B cell (primary cell): ENCODE measurements at regions not wholly inside any gene's neighbourhood (a gene's known extent, or its start where the extent isn't known, plus 50 kb on each side); places are given as distances from the start of the nearest gene placed in this dataset.

Source experiments
- ATAC-seq: fragments of 200-7000 bp; cut with Tn5 transposase; one replicate; pipeline ENCODE4 v1.10.0; 2021; ENCODE audit warnings: low read depth, mild to moderate bottlenecking, moderate number of reproducible peaks, moderate library complexity
- CTCF ChIA-PET: fragments of 350-600 bp; sonication (Branson Sonifier 250); formaldehyde crosslinking; loops from one replicate; lab custom pipeline; 2021; ENCODE audit warnings: antibody characterized with exemption, inconsistent platforms; lab: Charles Lee
- POLR2A ChIA-PET: fragments of 350-600 bp; sonication (Branson Sonifier 250); formaldehyde crosslinking; loops from one replicate; lab custom pipeline; 2021; ENCODE audit warnings: antibody characterized with exemption; lab: Charles Lee
- DNase-seq: peaks from one replicate; pipeline ENCODE4 v3.0.0; 2013
- H2AFZ ChIP-seq: 2 replicates; pipeline ENCODE4 v1.6.1; 2012; ENCODE audit warnings: mild to moderate bottlenecking, low read depth, low read length; ENCODE audit not compliant: insufficient read depth, poor library complexity, severe bottlenecking
- H3K27ac ChIP-seq, 2 donors: 1 replicate in 1 of 2; 2 replicates in 1 of 2; pipeline ENCODE4 v1.5.1; 2012 to 2013; ENCODE audit warnings: low read length in 2 of 2, mild to moderate bottlenecking in 2 of 2, moderate library complexity in 1 of 2
- H3K27me3 ChIP-seq, 4 experiments: fragments of 200-600 bp in 1 of 4; sonication (generic) in 1 of 4; replicated peaks in 1 of 4; 1 replicate in 2 of 4; 2 replicates in 2 of 4; pipeline versions ENCODE4 v1.6.1 to v1.7.0; 2013 to 2016; ENCODE audit warnings: low read length in 3 of 4, mild to moderate bottlenecking in 2 of 4, mixed read lengths in 1 of 4, moderate library complexity in 1 of 4; ENCODE audit not compliant: insufficient read depth in 4 of 4, control insufficient read depth in 3 of 4; ENCODE audit errors: control extremely low read depth in 1 of 4
- H3K36me3 ChIP-seq, 2 experiments: replicated peaks in 1 of 2; 1 replicate in 1 of 2; 2 replicates in 1 of 2; pipeline versions ENCODE4 v1.6.1 to v1.7.1; 2013; ENCODE audit warnings: low read length in 1 of 2; ENCODE audit not compliant: insufficient read depth in 2 of 2, control insufficient read depth in 1 of 2; ENCODE audit errors: control extremely low read depth in 1 of 2, extremely low read depth in 1 of 2
- H3K4me1 ChIP-seq, 2 donors: fragments of 200-600 bp in 1 of 2; sonication (generic) in 1 of 2; 1 replicate in 1 of 2; 2 replicates in 1 of 2; pipeline versions ENCODE4 v1.5.1 to v1.6.1; 2013 to 2017; ENCODE audit warnings: low read length in 2 of 2; ENCODE audit not compliant: control insufficient read depth in 2 of 2, insufficient read depth in 2 of 2
- H3K4me2 ChIP-seq: replicated peaks from 2 replicates; pipeline ENCODE3; 2012; ENCODE audit warnings: mild to moderate bottlenecking, low read depth, low read length; ENCODE audit not compliant: poor library complexity, severe bottlenecking
- H3K4me3 ChIP-seq, 5 experiments: fragments of 200-600 bp in 1 of 5; sonication (generic) in 1 of 5; 1 replicate in 3 of 5; 2 replicates in 2 of 5; pipeline versions ENCODE4 v1.5.1 to v1.7.0; 2011 to 2016; ENCODE audit warnings: low read length in 4 of 5, mild to moderate bottlenecking in 4 of 5, low read depth in 2 of 5, control low read depth in 1 of 5, moderate library complexity in 1 of 5; ENCODE audit not compliant: insufficient read depth in 1 of 5; ENCODE audit errors: control extremely low read depth in 1 of 5, extremely low read depth in 1 of 5
- H3K79me2 ChIP-seq: fragments of 200-600 bp; sonication (generic); one replicate; pipeline ENCODE4 v1.6.0; 2016; ENCODE audit warnings: low read length; ENCODE audit not compliant: control insufficient read depth, insufficient read depth
- H3K9ac ChIP-seq: fragments of 200-600 bp; sonication (generic); 2 replicates; pipeline ENCODE4 v1.6.1; 2017; ENCODE audit warnings: mild to moderate bottlenecking, low read length, moderate library complexity
- H3K9me3 ChIP-seq, 3 donors: one replicate each; pipeline versions ENCODE4 v1.6.1 to v1.7.1; 2013; ENCODE audit warnings: low read length in 2 of 3; ENCODE audit not compliant: control insufficient read depth in 2 of 3, insufficient read depth in 1 of 3; ENCODE audit errors: control extremely low read depth in 1 of 3
- H4K20me1 ChIP-seq: 2 replicates; pipeline ENCODE4 v1.6.0; 2012; ENCODE audit warnings: mild to moderate bottlenecking, low read length; ENCODE audit not compliant: insufficient read depth, control insufficient read depth, poor library complexity, severe bottlenecking
- H3K27ac Mint-ChIP-seq: one replicate; pipeline ENCODE4 v1.8.0; 2021; ENCODE audit warnings: mixed read lengths
- H3K27me3 Mint-ChIP-seq: one replicate; pipeline ENCODE4 v1.8.0; 2021; ENCODE audit warnings: mixed read lengths
- H3K4me1 Mint-ChIP-seq: one replicate; pipeline ENCODE4 v1.8.0; 2021; ENCODE audit warnings: mixed read lengths
- H3K4me3 Mint-ChIP-seq: one replicate; pipeline ENCODE4 v1.8.0; 2021; ENCODE audit warnings: mixed read lengths
- H3K9me3 Mint-ChIP-seq: one replicate; pipeline ENCODE4 v1.8.0; 2022; ENCODE audit warnings: mixed read lengths; ENCODE audit not compliant: insufficient read depth
- CTCF ChIP-seq: fragments of 200-600 bp; IDR thresholded peaks from one replicate; pipeline ENCODE4 v1.8.0; 2022; ENCODE audit warnings: antibody characterized with exemption, mild to moderate bottlenecking
- EZH2 ChIP-seq: IDR thresholded peaks from 2 replicates; pipeline ENCODE4 v1.6.1; 2012; ENCODE audit warnings: borderline replicate concordance, low read depth, mild to moderate bottlenecking, moderate library complexity, low read length; ENCODE audit not compliant: insufficient read depth, poor library complexity, severe bottlenecking
- WGBS: methylation state at CpG from one replicate; pipeline ENCODE4 v1.1.5; 2013; ENCODE audit warnings: missing lambda C conversion rate; ENCODE audit not compliant: insufficient coverage; 5-methylcytosine and 5-hydroxymethylcytosine counted together
- intact Hi-C: fragments of 100-400 bp; cut with micrococcal nuclease; formaldehyde crosslinking; loops from one replicate; pipeline ENCODE4 v1.10.0; 2022

GRCh38 chr15:31261266-31262142 lies 65.1 kb upstream of the KLF13 start:
- Histone ChIP-seq H3K9ac (no peak overlapping the region), H3K4me1 (peaks cover 58 to 64% of the 10 kb centered on the region in 2 donors), H3K27me3 (no peaks in the 10 kb centered on the region), H3K27ac (no peak overlapping the region), H2AFZ (no peak overlapping the region), H3K4me3 (no peak overlapping the region), H3K9me3 (no peaks in the 10 kb centered on the region), H4K20me1 (no peaks in the 10 kb centered on the region), H3K36me3 (no peaks in the 10 kb centered on the region), H3K4me2 (no peak overlapping the region), H3K79me2 (peaks cover 8% of the 10 kb centered on the region)
- ChIA-PET POLR2A (interaction anchor here (8.1 kb wide), 1 partner anchor 65 kb away, joined by 137 read pairs; the partner anchor contains the start of gene KLF13), CTCF (interaction anchor here (1.0 to 7.4 kb wide), 7 partner anchors 15 to 227 kb away, joined by 3 to 60 read pairs (median 8); no protein-coding TSS in a partner anchor)
- H3K4me3 Mint-ChIP-seq = no peak overlapping the region
- peaks cover 68% of the 10 kb centered on the region for H3K4me1 Mint-ChIP-seq
- TF ChIP-seq EZH2 (no peak), CTCF (no peak)
- intact Hi-C loops = loop anchor here (5.0 kb wide), 3 partner anchors 41 to 226 kb away; no protein-coding TSS in a partner anchor
- peak overlapping the region; percentile 59 for H3K27ac Mint-ChIP-seq
- WGBS = 87% methylated on average over 12 of the region's 12 CpGs
- H3K9me3 Mint-ChIP-seq = no peaks in the 10 kb centered on the region
- no peaks in the 10 kb centered on the region for H3K27me3 Mint-ChIP-seq
- DNase-seq (no peak), ATAC-seq (no peak)

GRCh38 chr15:31262143-31262530 lies 64.5 kb upstream of the KLF13 start:
- Mint-ChIP-seq H3K4me1 (peaks cover 68% of the 10 kb centered on the region), H3K9me3 (no peaks in the 10 kb centered on the region), H3K4me3 (no peak overlapping the region), H3K27ac (peak overlapping the region; percentile 96), H3K27me3 (no peaks in the 10 kb centered on the region)
- H3K27me3 ChIP-seq = no peaks in the 10 kb centered on the region
- H3K36me3 ChIP-seq = no peaks in the 10 kb centered on the region
- peaks cover 8% of the 10 kb centered on the region for H3K79me2 ChIP-seq
- WGBS = 83% methylated on average over 3 of the region's 4 CpGs
- TF ChIP-seq CTCF = no peak
- TF ChIP-seq EZH2 = no peak
- no peak overlapping the region for H3K27ac ChIP-seq
- no peak overlapping the region for H3K4me2 ChIP-seq
- H3K4me3 ChIP-seq = no peak overlapping the region
- H3K4me1 ChIP-seq = peaks cover 58 to 65% of the 10 kb centered on the region in 2 donors
- ChIA-PET CTCF (interaction anchor here (0.6 to 7.4 kb wide), 11 partner anchors 10 to 226 kb away, joined by 3 to 60 read pairs (median 6); no protein-coding TSS in a partner anchor), POLR2A (interaction anchor here (1.5 to 8.1 kb wide), 2 partner anchors 65 to 85 kb away, joined by 5 to 137 read pairs; partner anchors contain the start of gene KLF13)
- H3K9me3 ChIP-seq = no peaks in the 10 kb centered on the region
- no peak overlapping the region for H3K9ac ChIP-seq
- ATAC-seq = no peak
- no peak overlapping the region for H2AFZ ChIP-seq
- DNase-seq = no peak
- H4K20me1 ChIP-seq = no peaks in the 10 kb centered on the region
- intact Hi-C loops = loop anchor here (5.0 kb wide), 3 partner anchors 40 to 225 kb away; no protein-coding TSS in a partner anchor
